H1 (cell line): ENCODE measurements at regions not wholly inside any gene's neighbourhood (a gene's known extent, or its start where the extent isn't known, plus 50 kb on each side); places are given as distances from the start of the nearest gene placed in this dataset.

Source experiments
- ASH2L ChIP-seq: fragments of 200-600, 300-600 bp; sonication (generic); IDR thresholded peaks from one replicate; pipeline ENCODE4 v1.7.1; 2017; ENCODE audit warnings: low read length
- BCL11A ChIP-seq, 2 experiments: IDR thresholded peaks; one replicate each; pipeline ENCODE4 v1.6.1; 2011; ENCODE audit warnings: low read depth in 2 of 2, low read length in 2 of 2, mild to moderate bottlenecking in 2 of 2
- CBX8 ChIP-seq: fragments of 300-800, 300-1000 bp; sonication (generic); IDR thresholded peaks from 2 replicates; pipeline ENCODE4 v1.7.1; 2016; ENCODE audit warnings: low read depth, low read length, borderline replicate concordance
- CHD2 ChIP-seq: IDR thresholded peaks from 2 replicates; pipeline ENCODE4 v1.6.1; 2012; ENCODE audit warnings: low read length, improper control_type of control experiment
- SIRT6 ChIP-seq: IDR thresholded peaks from one replicate; pipeline ENCODE4 v1.7.1; 2012; ENCODE audit warnings: low read length, inconsistent platforms
- SRF ChIP-seq: IDR thresholded peaks from 2 replicates; pipeline ENCODE4 v1.6.1; 2011; ENCODE audit warnings: mild to moderate bottlenecking, low read depth, low read length, moderate library complexity
- TBP ChIP-seq: IDR thresholded peaks from 2 replicates; pipeline ENCODE4 v1.6.1; 2011; ENCODE audit warnings: low read depth, low read length, improper control_type of control experiment
- TF ChIP-seq, protein P1 (sequence below): fragments of 300-600 bp; sonication (generic); IDR thresholded peaks from 2 replicates; pipeline ENCODE4 v1.7.1; 2012; ENCODE audit warnings: low read length, moderate library complexity, mild to moderate bottlenecking, inconsistent platforms; ENCODE audit not compliant: insufficient replicate concordance
- TF ChIP-seq, protein P2 (sequence below): IDR thresholded peaks from 2 replicates; pipeline ENCODE4 v1.6.1; 2012; ENCODE audit warnings: inconsistent platforms

DNA sequence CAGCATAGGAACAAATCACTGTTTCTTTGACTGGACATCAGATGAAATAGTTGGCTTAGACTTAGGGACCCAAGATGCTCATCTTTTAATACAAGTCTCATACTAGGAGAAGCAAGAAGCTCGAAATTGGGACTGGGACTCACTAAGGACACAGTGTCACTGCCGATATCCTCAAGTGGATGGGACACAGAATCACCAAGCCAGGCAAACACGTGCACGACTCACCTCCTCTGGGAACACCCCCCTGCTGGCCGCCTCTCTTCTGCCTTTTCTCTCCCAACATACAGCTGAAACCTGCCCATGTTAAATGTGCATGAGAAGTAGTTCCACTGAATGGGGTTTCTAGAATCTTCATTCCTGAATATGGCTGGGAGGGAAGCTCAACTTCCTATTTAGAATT lies 106.6 kb upstream of the FAM204A start (continued):
- TF ChIP-seq, protein P1, sequence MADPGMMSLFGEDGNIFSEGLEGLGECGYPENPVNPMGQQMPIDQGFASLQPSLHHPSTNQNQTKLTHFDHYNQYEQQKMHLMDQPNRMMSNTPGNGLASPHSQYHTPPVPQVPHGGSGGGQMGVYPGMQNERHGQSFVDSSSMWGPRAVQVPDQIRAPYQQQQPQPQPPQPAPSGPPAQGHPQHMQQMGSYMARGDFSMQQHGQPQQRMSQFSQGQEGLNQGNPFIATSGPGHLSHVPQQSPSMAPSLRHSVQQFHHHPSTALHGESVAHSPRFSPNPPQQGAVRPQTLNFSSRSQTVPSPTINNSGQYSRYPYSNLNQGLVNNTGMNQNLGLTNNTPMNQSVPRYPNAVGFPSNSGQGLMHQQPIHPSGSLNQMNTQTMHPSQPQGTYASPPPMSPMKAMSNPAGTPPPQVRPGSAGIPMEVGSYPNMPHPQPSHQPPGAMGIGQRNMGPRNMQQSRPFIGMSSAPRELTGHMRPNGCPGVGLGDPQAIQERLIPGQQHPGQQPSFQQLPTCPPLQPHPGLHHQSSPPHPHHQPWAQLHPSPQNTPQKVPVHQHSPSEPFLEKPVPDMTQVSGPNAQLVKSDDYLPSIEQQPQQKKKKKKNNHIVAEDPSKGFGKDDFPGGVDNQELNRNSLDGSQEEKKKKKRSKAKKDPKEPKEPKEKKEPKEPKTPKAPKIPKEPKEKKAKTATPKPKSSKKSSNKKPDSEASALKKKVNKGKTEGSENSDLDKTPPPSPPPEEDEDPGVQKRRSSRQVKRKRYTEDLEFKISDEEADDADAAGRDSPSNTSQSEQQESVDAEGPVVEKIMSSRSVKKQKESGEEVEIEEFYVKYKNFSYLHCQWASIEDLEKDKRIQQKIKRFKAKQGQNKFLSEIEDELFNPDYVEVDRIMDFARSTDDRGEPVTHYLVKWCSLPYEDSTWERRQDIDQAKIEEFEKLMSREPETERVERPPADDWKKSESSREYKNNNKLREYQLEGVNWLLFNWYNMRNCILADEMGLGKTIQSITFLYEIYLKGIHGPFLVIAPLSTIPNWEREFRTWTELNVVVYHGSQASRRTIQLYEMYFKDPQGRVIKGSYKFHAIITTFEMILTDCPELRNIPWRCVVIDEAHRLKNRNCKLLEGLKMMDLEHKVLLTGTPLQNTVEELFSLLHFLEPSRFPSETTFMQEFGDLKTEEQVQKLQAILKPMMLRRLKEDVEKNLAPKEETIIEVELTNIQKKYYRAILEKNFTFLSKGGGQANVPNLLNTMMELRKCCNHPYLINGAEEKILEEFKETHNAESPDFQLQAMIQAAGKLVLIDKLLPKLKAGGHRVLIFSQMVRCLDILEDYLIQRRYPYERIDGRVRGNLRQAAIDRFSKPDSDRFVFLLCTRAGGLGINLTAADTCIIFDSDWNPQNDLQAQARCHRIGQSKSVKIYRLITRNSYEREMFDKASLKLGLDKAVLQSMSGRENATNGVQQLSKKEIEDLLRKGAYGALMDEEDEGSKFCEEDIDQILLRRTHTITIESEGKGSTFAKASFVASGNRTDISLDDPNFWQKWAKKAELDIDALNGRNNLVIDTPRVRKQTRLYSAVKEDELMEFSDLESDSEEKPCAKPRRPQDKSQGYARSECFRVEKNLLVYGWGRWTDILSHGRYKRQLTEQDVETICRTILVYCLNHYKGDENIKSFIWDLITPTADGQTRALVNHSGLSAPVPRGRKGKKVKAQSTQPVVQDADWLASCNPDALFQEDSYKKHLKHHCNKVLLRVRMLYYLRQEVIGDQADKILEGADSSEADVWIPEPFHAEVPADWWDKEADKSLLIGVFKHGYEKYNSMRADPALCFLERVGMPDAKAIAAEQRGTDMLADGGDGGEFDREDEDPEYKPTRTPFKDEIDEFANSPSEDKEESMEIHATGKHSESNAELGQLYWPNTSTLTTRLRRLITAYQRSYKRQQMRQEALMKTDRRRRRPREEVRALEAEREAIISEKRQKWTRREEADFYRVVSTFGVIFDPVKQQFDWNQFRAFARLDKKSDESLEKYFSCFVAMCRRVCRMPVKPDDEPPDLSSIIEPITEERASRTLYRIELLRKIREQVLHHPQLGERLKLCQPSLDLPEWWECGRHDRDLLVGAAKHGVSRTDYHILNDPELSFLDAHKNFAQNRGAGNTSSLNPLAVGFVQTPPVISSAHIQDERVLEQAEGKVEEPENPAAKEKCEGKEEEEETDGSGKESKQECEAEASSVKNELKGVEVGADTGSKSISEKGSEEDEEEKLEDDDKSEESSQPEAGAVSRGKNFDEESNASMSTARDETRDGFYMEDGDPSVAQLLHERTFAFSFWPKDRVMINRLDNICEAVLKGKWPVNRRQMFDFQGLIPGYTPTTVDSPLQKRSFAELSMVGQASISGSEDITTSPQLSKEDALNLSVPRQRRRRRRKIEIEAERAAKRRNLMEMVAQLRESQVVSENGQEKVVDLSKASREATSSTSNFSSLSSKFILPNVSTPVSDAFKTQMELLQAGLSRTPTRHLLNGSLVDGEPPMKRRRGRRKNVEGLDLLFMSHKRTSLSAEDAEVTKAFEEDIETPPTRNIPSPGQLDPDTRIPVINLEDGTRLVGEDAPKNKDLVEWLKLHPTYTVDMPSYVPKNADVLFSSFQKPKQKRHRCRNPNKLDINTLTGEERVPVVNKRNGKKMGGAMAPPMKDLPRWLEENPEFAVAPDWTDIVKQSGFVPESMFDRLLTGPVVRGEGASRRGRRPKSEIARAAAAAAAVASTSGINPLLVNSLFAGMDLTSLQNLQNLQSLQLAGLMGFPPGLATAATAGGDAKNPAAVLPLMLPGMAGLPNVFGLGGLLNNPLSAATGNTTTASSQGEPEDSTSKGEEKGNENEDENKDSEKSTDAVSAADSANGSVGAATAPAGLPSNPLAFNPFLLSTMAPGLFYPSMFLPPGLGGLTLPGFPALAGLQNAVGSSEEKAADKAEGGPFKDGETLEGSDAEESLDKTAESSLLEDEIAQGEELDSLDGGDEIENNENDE = no peak
- TF ChIP-seq TBP (no peak), CHD2 (no peak), SIRT6 (no peak), BCL11A (IDR thresholded peaks at IDR 0.05; ENCODE audit: low read depth in 2 of 2, low read length in 2 of 2) (no peak), CBX8 (no peak), ASH2L (no peak), SRF (no peak)
- TF ChIP-seq, protein P2, sequence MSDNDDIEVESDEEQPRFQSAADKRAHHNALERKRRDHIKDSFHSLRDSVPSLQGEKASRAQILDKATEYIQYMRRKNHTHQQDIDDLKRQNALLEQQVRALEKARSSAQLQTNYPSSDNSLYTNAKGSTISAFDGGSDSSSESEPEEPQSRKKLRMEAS = peak; percentile 52; the same call in 1 of the 2 replicates
- TF ChIP-seq, all 59 proteins: peak for 3
